SU-DHL-6 (cell line): ENCODE measurements at regions not wholly inside any gene's neighbourhood (a gene's known extent, or its start where the extent isn't known, plus 50 kb on each side); places are given as distances from the start of the nearest gene placed in this dataset.

Experiments
- CTCF ChIP-seq: fragments of 200-600 bp; sonication (generic); IDR thresholded peaks from one replicate; pipeline ENCODE4 v1.5.1; 2017; ENCODE audit warnings: antibody characterized with exemption, mild to moderate bottlenecking, low read length, moderate library complexity; ENCODE audit not compliant: insufficient read depth, poor library complexity, severe bottlenecking
- EZH2phosphoT487 ChIP-seq: fragments of 200-600 bp; sonication (generic), shearing (Covaris generic); conservative IDR thresholded peaks from 2 replicates; pipeline ENCODE4 v1.6.1; 2018; ENCODE audit warnings: mild to moderate bottlenecking, antibody characterized with exemption, low read length, moderate library complexity, mixed read lengths

GRCh38 chr5:29085142-29085541 is 2046.8 kb upstream of the CDH9 start:
- TF ChIP-seq CTCF, result no peak
- TF ChIP-seq EZH2phosphoT487, result no peak
